ENCODE measurements at regions not wholly inside any gene's neighbourhood (a gene's known extent, or its start where the extent isn't known, plus 50 kb on each side); places are given as distances from the start of the nearest gene placed in this dataset.

DNA sequence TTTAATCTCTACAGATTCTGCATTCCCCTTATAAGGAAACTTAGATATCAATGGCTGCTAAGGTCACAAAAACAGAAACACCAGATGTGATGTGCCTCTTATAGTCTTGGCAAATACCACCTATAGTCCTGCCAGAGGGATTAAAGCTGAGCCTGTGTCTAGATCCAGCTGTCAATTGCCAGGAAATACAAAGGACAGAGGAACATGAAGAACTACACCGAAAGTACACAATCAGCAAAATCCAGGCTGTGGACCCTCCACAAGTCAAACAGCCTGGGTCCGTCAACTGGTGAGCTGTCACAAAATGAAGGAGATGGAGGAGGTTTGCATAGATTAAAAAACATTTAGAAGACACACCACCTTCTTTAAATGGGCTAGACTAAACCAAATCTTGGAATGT, 85.4 kb downstream of the KLF4 start:
- no peaks in the 10 kb centered on the region for H3K36me3 ChIP-seq (ENCODE audit: insufficient read depth, low read depth, low read length)
- H3K9me3 ChIP-seq (ENCODE audit: insufficient read depth, low read depth, low read length) = no peaks in the 10 kb centered on the region
- H3K4me3 ChIP-seq (ENCODE audit: low read length) = no peak overlapping the region
- no peak overlapping the region for H3K27ac ChIP-seq (ENCODE audit: low read length)
- H3K27me3 ChIP-seq (ENCODE audit: insufficient read depth, low read length) = no peaks in the 10 kb centered on the region
- H3K4me1 ChIP-seq (ENCODE audit: insufficient read depth, low read length) = no peaks in the 10 kb centered on the region
- H3K9ac ChIP-seq (ENCODE audit: low read depth, low read length) = no peak overlapping the region

- no peak overlapping the region for H3K4me3 ChIP-seq (ENCODE audit: low read length)
- no peaks in the 10 kb centered on the region; the same call in 1 of the 2 replicates for H3K4me1 ChIP-seq (ENCODE audit: insufficient read depth, low read length)
- no peak overlapping the region for H3K9ac ChIP-seq (ENCODE audit: low read depth, low read length)
- H3K27me3 ChIP-seq (ENCODE audit: insufficient read depth, low read length) = no peaks in the 10 kb centered on the region
- no peaks in the 10 kb centered on the region for H3K9me3 ChIP-seq (ENCODE audit: insufficient read depth, low read depth, low read length)
- H3K27ac ChIP-seq (ENCODE audit: low read length) = no peak overlapping the region
- H3K36me3 ChIP-seq (ENCODE audit: insufficient read depth, low read depth, low read length) = no peaks in the 10 kb centered on the region
Measured at GRCh38 chr9:107397076-107398044, 92.2 kb downstream of the KLF4 start.

DNA sequence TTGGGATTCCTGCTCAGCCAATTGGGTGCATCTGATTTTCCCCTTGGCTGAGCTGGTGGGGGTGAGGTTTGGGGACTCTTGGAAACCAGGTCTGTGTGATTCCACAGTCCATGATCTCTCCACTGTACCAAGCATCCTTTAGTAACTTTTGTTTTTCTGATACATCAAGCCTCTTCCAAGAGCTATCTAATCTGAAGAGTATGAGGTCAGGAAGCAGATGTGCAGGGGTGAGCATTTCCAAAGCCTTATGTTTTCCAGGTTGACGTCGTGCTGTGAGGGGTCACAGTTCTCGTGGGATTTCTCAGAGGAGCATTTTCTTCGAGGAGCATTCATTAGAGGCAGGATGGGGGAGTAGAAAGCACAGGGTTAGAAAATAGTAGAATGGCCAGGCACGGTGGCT, 95.3 kb downstream of the KLF4 start:
- Histone ChIP-seq H3K27ac (ENCODE audit: low read length) (no peak overlapping the region), H3K9me3 (ENCODE audit: insufficient read depth, low read depth, low read length) (no peaks in the 10 kb centered on the region), H3K4me1 (ENCODE audit: insufficient read depth, low read length) (no peaks in the 10 kb centered on the region; the same call in 1 of the 2 replicates), H3K9ac (ENCODE audit: low read depth, low read length) (no peak overlapping the region), H3K4me3 (ENCODE audit: low read length) (no peak overlapping the region), H3K36me3 (ENCODE audit: insufficient read depth, low read depth, low read length) (no peaks in the 10 kb centered on the region), H3K27me3 (ENCODE audit: insufficient read depth, low read length) (no peaks in the 10 kb centered on the region)

- Histone ChIP-seq H3K4me1 (ENCODE audit: insufficient read depth, low read length) (no peaks in the 10 kb centered on the region), H3K27me3 (ENCODE audit: insufficient read depth, low read length) (no peaks in the 10 kb centered on the region), H3K4me3 (ENCODE audit: low read length) (no peak overlapping the region), H3K9me3 (ENCODE audit: insufficient read depth, low read depth, low read length) (no peaks in the 10 kb centered on the region), H3K36me3 (ENCODE audit: insufficient read depth, low read depth, low read length) (no peaks in the 10 kb centered on the region), H3K9ac (ENCODE audit: low read depth, low read length) (no peak overlapping the region), H3K27ac (ENCODE audit: low read length) (no peak overlapping the region)
Measured at GRCh38 chr9:107390778-107391177, 98.8 kb downstream of the KLF4 start.

DNA sequence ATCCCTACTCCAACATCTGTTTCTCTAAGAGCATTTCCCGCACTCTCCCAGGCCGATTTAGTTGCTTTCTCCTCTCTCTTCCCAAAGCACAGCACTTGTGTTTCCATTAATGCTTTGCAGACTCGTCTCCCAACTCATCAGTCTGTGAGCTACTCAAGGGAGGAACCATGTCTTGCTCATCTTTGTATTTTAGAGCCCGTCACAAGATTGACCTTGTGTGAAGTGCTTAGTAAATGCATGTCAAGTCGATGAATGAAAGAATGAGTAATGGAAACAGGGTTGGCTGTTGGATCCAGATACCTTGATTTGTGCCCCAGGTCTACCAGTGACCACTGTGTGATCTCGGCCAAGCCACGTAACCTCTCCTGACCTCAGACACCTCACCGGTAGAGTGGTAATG, 99.3 kb downstream of the KLF4 start:
- no peaks in the 10 kb centered on the region for H3K36me3 ChIP-seq (ENCODE audit: insufficient read depth, low read depth, low read length)
- no peak overlapping the region for H3K27ac ChIP-seq (ENCODE audit: low read length)
- H3K9ac ChIP-seq (ENCODE audit: low read depth, low read length) = no peak overlapping the region
- H3K27me3 ChIP-seq (ENCODE audit: insufficient read depth, low read length) = no peaks in the 10 kb centered on the region
- no peak overlapping the region for H3K4me3 ChIP-seq (ENCODE audit: low read length)
- no peaks in the 10 kb centered on the region for H3K9me3 ChIP-seq (ENCODE audit: insufficient read depth, low read depth, low read length)
- H3K4me1 ChIP-seq (ENCODE audit: insufficient read depth, low read length) = no peaks in the 10 kb centered on the region

DNA sequence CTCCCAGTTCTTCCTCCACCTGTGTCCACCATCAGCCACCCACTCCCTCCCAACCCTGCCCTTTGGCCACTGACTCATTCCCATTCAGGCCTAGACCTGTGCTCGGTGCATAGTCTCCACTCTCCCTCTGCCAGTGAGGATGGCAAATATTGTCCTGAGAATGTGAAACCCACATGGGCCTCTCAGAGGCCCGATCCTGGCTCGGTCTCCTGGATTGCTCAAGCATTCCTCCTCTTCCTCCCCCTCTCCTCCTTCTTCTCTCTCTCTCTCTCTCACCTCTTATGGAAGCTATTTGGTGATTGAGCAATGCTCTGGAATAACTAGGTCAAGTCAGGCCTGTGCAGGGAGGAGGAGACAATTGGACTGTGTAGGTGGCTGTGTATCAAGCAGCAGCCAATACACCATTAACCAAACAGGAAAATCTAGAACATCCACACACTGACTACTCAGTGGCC, 99.9 kb downstream of the KLF4 start:
- Histone ChIP-seq H3K9me3 (ENCODE audit: insufficient read depth, low read depth, low read length) (no peaks in the 10 kb centered on the region), H3K27ac (ENCODE audit: low read length) (no peak overlapping the region), H3K4me3 (ENCODE audit: low read length) (no peak overlapping the region), H3K27me3 (ENCODE audit: insufficient read depth, low read length) (no peaks in the 10 kb centered on the region), H3K9ac (ENCODE audit: low read depth, low read length) (no peak overlapping the region), H3K4me1 (ENCODE audit: insufficient read depth, low read length) (no peaks in the 10 kb centered on the region), H3K36me3 (ENCODE audit: insufficient read depth, low read depth, low read length) (no peaks in the 10 kb centered on the region)

- Histone ChIP-seq H3K4me1 (ENCODE audit: insufficient read depth, low read length) (no peaks in the 10 kb centered on the region), H3K4me3 (ENCODE audit: low read length) (no peak overlapping the region), H3K27me3 (ENCODE audit: insufficient read depth, low read length) (no peaks in the 10 kb centered on the region), H3K9me3 (ENCODE audit: insufficient read depth, low read depth, low read length) (no peaks in the 10 kb centered on the region), H3K9ac (ENCODE audit: low read depth, low read length) (no peak overlapping the region), H3K27ac (ENCODE audit: low read length) (no peak overlapping the region), H3K36me3 (ENCODE audit: insufficient read depth, low read depth, low read length) (no peaks in the 10 kb centered on the region)
Measured at GRCh38 chr9:107388890-107389289, 100.7 kb downstream of the KLF4 start.

DNA sequence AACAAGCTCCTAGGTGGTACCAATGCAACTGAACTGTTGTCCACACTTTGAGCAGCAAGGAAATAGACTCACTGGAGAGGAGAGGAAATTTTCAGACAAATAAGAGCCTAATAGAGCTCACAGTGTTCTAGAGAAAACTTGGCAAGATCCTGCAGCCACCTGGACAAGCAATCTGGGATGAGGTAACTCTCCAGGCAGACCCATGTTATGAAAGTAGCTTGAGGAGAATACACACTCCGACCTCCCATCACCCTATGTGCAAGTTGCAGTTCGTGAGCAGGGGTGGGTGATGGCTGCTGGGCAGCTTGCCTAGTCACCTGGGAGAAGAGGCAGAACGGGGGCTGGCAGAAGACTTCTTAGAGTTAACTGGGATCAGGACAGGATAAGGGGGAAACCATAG, 102.2 kb downstream of the KLF4 start:
- Histone ChIP-seq H3K9ac (ENCODE audit: low read depth, low read length) (no peak overlapping the region), H3K36me3 (ENCODE audit: insufficient read depth, low read depth, low read length) (no peaks in the 10 kb centered on the region), H3K4me3 (ENCODE audit: low read length) (no peak overlapping the region), H3K9me3 (ENCODE audit: insufficient read depth, low read depth, low read length) (no peaks in the 10 kb centered on the region), H3K4me1 (ENCODE audit: insufficient read depth, low read length) (no peaks in the 10 kb centered on the region), H3K27me3 (ENCODE audit: insufficient read depth, low read length) (no peaks in the 10 kb centered on the region), H3K27ac (ENCODE audit: low read length) (no peak overlapping the region)

GRCh38 chr9:107386396-107386795, 103.2 kb downstream of the KLF4 start:
- Histone ChIP-seq H3K9me3 (ENCODE audit: insufficient read depth, low read depth, low read length) (no peaks in the 10 kb centered on the region), H3K4me3 (ENCODE audit: low read length) (no peak overlapping the region)

More at GRCh38 chr9:107386396-107386795, 103.2 kb downstream of the KLF4 start:
- Histone ChIP-seq H3K27ac (ENCODE audit: low read length) (no peak overlapping the region), H3K36me3 (ENCODE audit: insufficient read depth, low read depth, low read length) (no peaks in the 10 kb centered on the region), H3K4me1 (ENCODE audit: insufficient read depth, low read length) (no peaks in the 10 kb centered on the region), H3K9ac (ENCODE audit: low read depth, low read length) (no peak overlapping the region), H3K27me3 (ENCODE audit: insufficient read depth, low read length) (no peaks in the 10 kb centered on the region)

Measured in iPS-20b (cell line).